ENCODE measurements at regions not wholly inside any gene's neighbourhood (a gene's known extent, or its start where the extent isn't known, plus 50 kb on each side); places are given as distances from the start of the nearest gene placed in this dataset.
A peak's percentile ranks its signal among the peaks of the same experiment; 100 is the strongest.

GRCh38 chr3:110139048-110139447 is 801.7 kb upstream of the DPPA4 start:
- DNase-seq = no peak

- no peak for DNase-seq
These were observed 802.5 kb upstream of the DPPA4 start for GRCh38 chr3:110139821-110140220.

DNA sequence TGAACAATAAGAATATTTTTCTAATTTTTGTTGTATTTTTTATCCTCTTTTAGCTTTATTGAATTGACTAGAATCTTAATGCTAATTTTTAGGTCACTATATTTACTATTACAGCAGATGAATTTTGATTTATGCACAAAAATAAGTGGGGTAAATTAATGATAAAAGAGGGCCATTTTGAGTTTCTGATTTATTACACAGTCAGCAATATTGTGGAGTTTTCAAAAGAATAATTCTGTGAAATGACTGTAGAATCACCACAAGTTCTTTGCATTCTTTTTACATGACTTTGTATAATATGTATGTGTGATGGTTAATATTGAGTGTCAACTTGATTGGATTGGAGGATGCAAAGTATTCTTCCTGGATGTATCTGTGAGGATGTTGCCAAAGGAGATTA is 812.4 kb upstream of the DPPA4 start:
- DNase-seq = no peak

GRCh38 chr3:110157221-110157620 is 819.9 kb upstream of the DPPA4 start:
- no peak for DNase-seq

DNA sequence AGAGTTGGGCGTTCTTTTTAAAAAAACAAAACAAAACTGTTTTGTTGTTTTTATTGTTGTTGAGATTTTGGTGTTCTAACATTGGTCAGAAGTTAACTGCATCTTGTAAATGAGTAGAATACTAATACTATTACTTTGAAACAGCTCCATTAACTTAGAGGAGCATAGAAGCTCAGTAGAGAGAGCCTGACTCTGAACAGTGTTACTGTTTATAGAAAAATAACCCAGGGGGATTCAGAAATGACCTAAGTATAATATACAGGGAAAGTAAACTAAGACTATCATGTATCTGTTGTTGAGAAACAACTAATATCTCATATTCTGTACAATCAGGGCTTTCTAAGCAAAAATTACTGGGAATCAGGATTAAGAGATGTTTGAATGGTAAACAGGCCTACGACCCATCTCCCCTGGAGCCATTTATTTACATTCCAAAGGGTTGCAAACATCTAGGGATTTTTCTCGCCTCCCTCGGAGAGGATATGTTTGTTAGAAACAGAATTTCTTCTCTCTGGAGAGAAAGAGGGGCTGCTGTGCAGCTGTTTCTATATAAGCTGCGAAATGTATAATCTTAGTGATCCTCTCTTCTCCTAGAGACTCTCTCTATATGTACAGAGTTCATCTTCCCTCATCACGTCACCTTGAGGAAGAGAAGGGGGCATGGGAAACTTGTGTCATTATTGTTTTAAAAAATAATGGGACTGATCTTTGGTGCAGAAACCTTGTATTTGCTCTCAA is 827.5 kb upstream of the DPPA4 start:
- peak; percentile 15 for DNase-seq

- DNase-seq = no peak
These were observed 828.0 kb upstream of the DPPA4 start for GRCh38 chr3:110165370-110165743.

- no peak for DNase-seq
These were observed 828.4 kb upstream of the DPPA4 start for GRCh38 chr3:110165753-110166152.

GRCh38 chr3:110166791-110167190 is 829.4 kb upstream of the DPPA4 start:
- DNase-seq = no peak

DNA sequence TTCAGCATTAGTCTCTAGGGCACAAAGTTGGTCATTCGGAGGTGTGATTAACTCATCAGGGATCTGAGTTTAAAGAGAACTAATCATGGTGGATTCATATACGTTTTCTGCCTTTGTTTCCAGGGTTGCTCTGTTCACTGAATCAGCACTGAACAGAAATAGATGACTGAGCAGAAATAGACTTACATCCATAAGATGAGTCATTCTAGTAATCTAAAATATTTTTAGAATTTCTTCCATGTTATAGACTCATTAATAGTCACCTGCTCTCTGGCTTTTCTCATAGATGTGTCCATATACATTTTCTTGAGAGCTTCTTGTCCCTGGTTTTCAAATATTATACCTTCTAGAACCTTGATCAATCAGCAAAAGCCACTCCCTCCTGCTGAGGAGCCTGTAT is 837.6 kb upstream of the DPPA4 start:
- DNase-seq = no peak

GRCh38 chr3:110178965-110179364 is 841.6 kb upstream of the DPPA4 start:
- DNase-seq = no peak

- DNase-seq = peak; percentile 14
These were observed 843.4 kb upstream of the DPPA4 start for GRCh38 chr3:110180733-110181132.

- no peak for DNase-seq
These were observed 843.9 kb upstream of the DPPA4 start for GRCh38 chr3:110181226-110181625.

- no peak for DNase-seq
These were observed 847.2 kb upstream of the DPPA4 start for GRCh38 chr3:110184536-110184935.

DNA sequence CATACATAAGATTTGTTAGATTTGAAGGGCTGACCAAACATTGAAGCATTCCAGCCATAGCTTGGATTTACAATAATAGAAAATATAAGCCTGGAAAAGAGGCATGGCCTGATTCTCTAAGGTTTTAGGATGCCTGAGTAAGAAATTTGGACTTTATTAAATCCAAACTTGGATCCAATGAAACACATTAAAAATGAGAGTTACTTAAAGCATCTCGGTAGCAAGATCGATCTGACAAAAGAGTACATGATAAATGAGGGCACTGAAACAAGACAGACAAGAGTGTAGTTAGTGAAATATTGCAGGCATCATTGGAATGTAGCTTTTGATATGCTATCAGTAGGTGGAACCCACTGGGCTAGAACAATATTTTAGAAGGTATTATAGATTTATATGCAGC is 855.7 kb upstream of the DPPA4 start:
- no peak for DNase-seq

- no peak for DNase-seq
These were observed 861.6 kb upstream of the DPPA4 start for GRCh38 chr3:110198717-110199587.

- DNase-seq = no peak
These were observed 862.2 kb upstream of the DPPA4 start for GRCh38 chr3:110199588-110199943.

DNA sequence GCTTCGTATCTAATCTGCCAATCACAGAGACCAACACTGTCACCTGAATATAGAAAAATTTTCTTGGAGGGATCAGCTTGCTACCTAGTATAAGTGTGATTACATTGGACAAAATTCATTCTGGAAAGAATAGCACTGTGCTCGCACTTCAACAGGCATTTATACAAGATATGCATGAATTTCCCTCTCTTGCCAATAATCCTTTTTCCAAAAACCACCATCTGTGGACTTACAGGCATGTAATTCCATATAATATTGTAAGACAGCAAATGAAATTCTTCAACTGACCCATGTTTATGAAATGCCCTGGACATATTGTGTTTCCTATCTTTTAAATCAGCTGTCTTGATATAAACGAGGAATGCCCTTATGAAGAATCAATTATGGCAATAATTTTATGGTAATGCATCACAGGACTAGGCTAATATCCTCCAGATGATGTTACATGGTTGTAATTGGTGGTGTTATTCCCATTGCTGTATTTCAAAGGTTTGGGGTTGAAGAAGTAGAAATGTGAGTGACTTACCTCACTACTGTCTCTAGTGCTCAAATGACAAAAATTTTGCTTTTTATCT is 861.4 kb upstream of the NECTIN3 start:
- DNase-seq = no peak

GRCh38 chr3:110226645-110227044 is 845.0 kb upstream of the NECTIN3 start:
- DNase-seq = no peak

GRCh38 chr3:110227991-110228390 is 843.6 kb upstream of the NECTIN3 start:
- no peak for DNase-seq

DNA sequence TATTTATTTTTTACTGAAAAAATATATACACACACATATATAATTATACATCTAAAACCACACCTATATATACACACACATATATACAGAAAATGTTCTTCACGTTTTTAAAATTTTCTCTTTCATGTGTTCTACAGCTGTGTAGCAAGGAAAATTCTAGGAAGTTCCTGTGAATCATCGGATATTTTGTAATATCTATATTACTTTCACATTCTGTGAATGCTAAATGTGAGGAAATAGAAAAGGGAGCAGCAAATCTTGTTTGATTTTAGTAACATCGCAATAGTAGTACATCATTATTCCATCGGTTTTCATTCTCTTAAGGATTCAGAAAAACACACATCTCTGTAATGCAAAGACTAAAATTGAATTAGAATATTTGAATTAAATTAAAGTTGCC is 836.8 kb upstream of the NECTIN3 start:
- no peak for DNase-seq

- DNase-seq = no peak
These were observed 834.5 kb upstream of the NECTIN3 start for GRCh38 chr3:110236976-110237610.

DNA sequence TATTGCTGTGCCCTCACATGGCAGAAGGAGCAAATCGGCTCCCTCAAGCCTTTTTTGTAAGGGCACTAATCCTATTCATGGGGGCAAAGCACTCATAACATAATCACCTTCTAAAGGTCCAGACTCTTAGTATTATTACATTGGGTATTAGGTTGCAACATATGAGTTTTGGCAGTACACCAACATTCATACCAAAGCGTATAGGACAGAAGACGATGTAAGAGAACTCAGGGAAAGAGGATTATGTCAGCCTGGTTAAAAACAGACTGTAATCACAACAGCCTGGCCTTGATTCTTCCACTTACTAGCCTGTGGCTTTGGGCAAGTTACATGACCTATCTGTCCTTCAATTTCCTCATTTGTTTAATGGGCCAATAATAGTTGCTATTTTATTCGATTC is 828.5 kb upstream of the NECTIN3 start:
- no peak for DNase-seq

- DNase-seq = no peak
These were observed 824.7 kb upstream of the NECTIN3 start for GRCh38 chr3:110246796-110247376.

Data from eye (tissue), 1 donor.